Smooth muscle cell (in vitro differentiated cells): ENCODE measurements at regions not wholly inside any gene's neighbourhood (a gene's known extent, or its start where the extent isn't known, plus 50 kb on each side); places are given as distances from the start of the nearest gene placed in this dataset.

Experiments
- DNase-seq: peaks from one replicate; lab custom pipeline; 2025; ENCODE audit not compliant: unreplicated experiment; lab: John Stamatoyannopoulos, UW
- H2AFZ ChIP-seq: fragments of 200-600 bp; sonication (generic); 2 replicates; pipeline ENCODE4 v1.6.0; 2016; ENCODE audit warnings: antibody characterized with exemption, low read depth, mild to moderate bottlenecking
- H3F3A ChIP-seq: fragments of 200-600 bp; sonication (generic); 2 replicates; pipeline ENCODE4 v1.6.0; 2017; ENCODE audit warnings: antibody characterized with exemption, low read depth
- H3K27ac ChIP-seq: fragments of 200-600 bp; sonication (generic); 2 replicates; pipeline ENCODE4 v1.5.1; 2016; ENCODE audit warnings: low read depth, mild to moderate bottlenecking
- H3K27me3 ChIP-seq: fragments of 200-600 bp; sonication (generic); 2 replicates; pipeline ENCODE4 v1.6.1; 2016; ENCODE audit warnings: low read depth, mild to moderate bottlenecking
- H3K36me3 ChIP-seq: fragments of 200-600 bp; sonication (generic); 2 replicates; pipeline ENCODE4 v1.5.1; 2016; ENCODE audit warnings: low read depth
- H3K4me1 ChIP-seq: fragments of 200-600 bp; sonication (generic); 2 replicates; pipeline ENCODE4 v1.5.1; 2016; ENCODE audit warnings: low read depth
- H3K4me2 ChIP-seq: fragments of 200-600 bp; sonication (generic); 2 replicates; pipeline ENCODE4 v1.6.0; 2016; ENCODE audit warnings: mild to moderate bottlenecking
- H3K4me3 ChIP-seq: fragments of 200-600 bp; sonication (generic); 2 replicates; pipeline ENCODE4 v1.5.1; 2016; ENCODE audit warnings: mild to moderate bottlenecking
- H3K79me2 ChIP-seq: fragments of 200-600 bp; sonication (generic); 2 replicates; pipeline ENCODE4 v1.6.0; 2016; ENCODE audit warnings: low read depth, mild to moderate bottlenecking
- H3K9ac ChIP-seq: fragments of 200-600 bp; sonication (generic); 2 replicates; pipeline ENCODE4 v1.6.0; 2016; ENCODE audit warnings: low read depth
- H3K9me3 ChIP-seq: fragments of 200-600 bp; sonication (generic); replicated peaks from 2 replicates; pipeline ENCODE4 v1.5.1; 2016; ENCODE audit warnings: low read depth
- H4K20me1 ChIP-seq: fragments of 200-600 bp; sonication (generic); 2 replicates; pipeline ENCODE4 v1.6.0; 2016; ENCODE audit warnings: low read depth
- WGBS: methylation state at CpG from one replicate; pipeline ENCODE4 v1.1.7; 2016; ENCODE audit warnings: low lambda C conversion rate; 5-methylcytosine and 5-hydroxymethylcytosine counted together
- TF ChIP-seq, protein P1 (sequence below): fragments of 200-600 bp; sonication (generic); IDR thresholded peaks from 2 replicates; pipeline ENCODE4 v1.5.1; 2017; ENCODE audit warnings: borderline replicate concordance, mild to moderate bottlenecking, antibody characterized with exemption; ENCODE audit not compliant: insufficient read depth, poor library complexity, severe bottlenecking

GRCh38 chr13:105814219-105814901 is 721.1 kb downstream of the EFNB2 start:
- no peak for DNase-seq
- H4K20me1 ChIP-seq: no peaks in the 10 kb centered on the region
- no peak overlapping the region for H2AFZ ChIP-seq
- no peaks in the 10 kb centered on the region for H3K9me3 ChIP-seq
- TF ChIP-seq, protein P1, sequence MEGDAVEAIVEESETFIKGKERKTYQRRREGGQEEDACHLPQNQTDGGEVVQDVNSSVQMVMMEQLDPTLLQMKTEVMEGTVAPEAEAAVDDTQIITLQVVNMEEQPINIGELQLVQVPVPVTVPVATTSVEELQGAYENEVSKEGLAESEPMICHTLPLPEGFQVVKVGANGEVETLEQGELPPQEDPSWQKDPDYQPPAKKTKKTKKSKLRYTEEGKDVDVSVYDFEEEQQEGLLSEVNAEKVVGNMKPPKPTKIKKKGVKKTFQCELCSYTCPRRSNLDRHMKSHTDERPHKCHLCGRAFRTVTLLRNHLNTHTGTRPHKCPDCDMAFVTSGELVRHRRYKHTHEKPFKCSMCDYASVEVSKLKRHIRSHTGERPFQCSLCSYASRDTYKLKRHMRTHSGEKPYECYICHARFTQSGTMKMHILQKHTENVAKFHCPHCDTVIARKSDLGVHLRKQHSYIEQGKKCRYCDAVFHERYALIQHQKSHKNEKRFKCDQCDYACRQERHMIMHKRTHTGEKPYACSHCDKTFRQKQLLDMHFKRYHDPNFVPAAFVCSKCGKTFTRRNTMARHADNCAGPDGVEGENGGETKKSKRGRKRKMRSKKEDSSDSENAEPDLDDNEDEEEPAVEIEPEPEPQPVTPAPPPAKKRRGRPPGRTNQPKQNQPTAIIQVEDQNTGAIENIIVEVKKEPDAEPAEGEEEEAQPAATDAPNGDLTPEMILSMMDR: no peak
- H3K27me3 ChIP-seq: no peaks in the 10 kb centered on the region
- H3K36me3 ChIP-seq: no peaks in the 10 kb centered on the region
- H3F3A ChIP-seq: no peaks in the 10 kb centered on the region
- no peak overlapping the region for H3K4me3 ChIP-seq
- peak overlapping the region; percentile 18 for H3K27ac ChIP-seq
- no peak overlapping the region for H3K9ac ChIP-seq
- WGBS: 72% methylated on average over 5 of the region's 5 CpGs
- H3K79me2 ChIP-seq: no peaks in the 10 kb centered on the region
- H3K4me1 ChIP-seq: no peaks in the 10 kb centered on the region
- no peak overlapping the region for H3K4me2 ChIP-seq

DNA sequence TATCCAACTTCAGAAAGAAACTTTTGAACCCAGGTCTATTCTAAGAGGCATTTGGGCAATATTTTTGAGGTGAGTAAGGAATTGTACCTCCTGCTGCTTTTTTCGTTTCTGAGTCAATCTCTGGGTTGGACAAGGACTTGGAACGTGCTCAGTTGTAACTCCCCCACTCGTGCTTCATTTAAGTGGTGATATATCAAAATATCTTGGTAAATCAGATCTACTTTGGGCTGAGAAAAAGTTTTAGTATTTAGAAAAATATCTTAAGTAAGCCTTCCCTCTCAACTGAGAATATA is 728.9 kb downstream of the EFNB2 start:
- H3K27ac ChIP-seq: no peak overlapping the region
- no peaks in the 10 kb centered on the region for H3K4me1 ChIP-seq
- no peak for DNase-seq
- H4K20me1 ChIP-seq: no peaks in the 10 kb centered on the region
- TF ChIP-seq, protein P1: no peak
- no peak overlapping the region for H3K4me3 ChIP-seq
- WGBS: 66% methylated on average over 3 of the region's 3 CpGs
- H3K9ac ChIP-seq: no peak overlapping the region
- no peaks in the 10 kb centered on the region for H3K79me2 ChIP-seq
- no peaks in the 10 kb centered on the region for H3F3A ChIP-seq
- H3K36me3 ChIP-seq: no peaks in the 10 kb centered on the region
- H3K27me3 ChIP-seq: no peaks in the 10 kb centered on the region
- H3K9me3 ChIP-seq: no peaks in the 10 kb centered on the region
- no peak overlapping the region for H2AFZ ChIP-seq
- no peak overlapping the region for H3K4me2 ChIP-seq

GRCh38 chr13:105805892-105806627 is 729.4 kb downstream of the EFNB2 start:
- no peaks in the 10 kb centered on the region for H3K36me3 ChIP-seq
- H2AFZ ChIP-seq: no peak overlapping the region
- H3K4me3 ChIP-seq: no peak overlapping the region
- 93% methylated on average over 6 of the region's 6 CpGs for WGBS
- H3K27ac ChIP-seq: no peak overlapping the region
- no peaks in the 10 kb centered on the region for H3K4me1 ChIP-seq
- no peak overlapping the region for H3K9ac ChIP-seq
- no peak overlapping the region for H3K4me2 ChIP-seq
- H3K9me3 ChIP-seq: no peaks in the 10 kb centered on the region
- no peak for DNase-seq
- H4K20me1 ChIP-seq: no peaks in the 10 kb centered on the region
- TF ChIP-seq, protein P1: no peak
- no peaks in the 10 kb centered on the region for H3K79me2 ChIP-seq
- H3F3A ChIP-seq: no peaks in the 10 kb centered on the region
- no peaks in the 10 kb centered on the region for H3K27me3 ChIP-seq
